K562 (cell line): ENCODE measurements at regions not wholly inside any gene's neighbourhood (a gene's known extent, or its start where the extent isn't known, plus 50 kb on each side); places are given as distances from the start of the nearest gene placed in this dataset.

Experiments used
- ATF1 ChIP-seq, 2 experiments: fragments of 450-650 bp in 1 of 2; IDR thresholded peaks; 2 replicates each; pipeline ENCODE4 v1.6.1; 2016; ENCODE audit warnings: missing compliant biosample characterization in 1 of 2, missing genetic modification characterization in 1 of 2
- CREB1 ChIP-seq, 2 experiments: sonication (generic) in 1 of 2; formaldehyde crosslinking in 1 of 2; IDR thresholded peaks; 2 replicates each; pipeline versions ENCODE4 v1.6.1 to v1.8.0; 2012 to 2022; ENCODE audit warnings: inconsistent platforms in 1 of 2, mild to moderate bottlenecking in 1 of 2, missing genetic modification reagents in 1 of 2, moderate library complexity in 1 of 2
- CTCF ChIP-seq, 3 experiments: IDR thresholded peaks in 2 of 3; conservative IDR thresholded peaks in 1 of 3; 2 replicates each; pipeline ENCODE4 v1.5.1; 2011 to 2012; ENCODE audit warnings: low read length in 3 of 3, mild to moderate bottlenecking in 3 of 3, control low read depth in 2 of 3, improper control_type of control experiment in 1 of 3, inconsistent platforms in 1 of 3, low read depth in 1 of 3, mixed read lengths in 1 of 3, moderate library complexity in 1 of 3; ENCODE audit not compliant: insufficient read depth in 2 of 3
- EGR1 ChIP-seq: fragments of 450-650 bp; conservative IDR thresholded peaks from 2 replicates; pipeline ENCODE4 v1.6.1; 2017; ENCODE audit warnings: mild to moderate bottlenecking
- EHMT2 ChIP-seq: fragments of 450-650 bp; IDR thresholded peaks from 2 replicates; pipeline ENCODE4 v1.6.1; 2018; ENCODE audit warnings: antibody characterized with exemption
- JUN ChIP-seq, 2 experiments: sonication (generic) in 1 of 2; formaldehyde crosslinking in 1 of 2; IDR thresholded peaks; 2 replicates each; pipeline versions ENCODE4 v1.6.1 to v1.8.0; 2012 to 2022; ENCODE audit warnings: borderline replicate concordance in 2 of 2, mild to moderate bottlenecking in 2 of 2, improper control_type of control experiment in 1 of 2, low read depth in 1 of 2, low read length in 1 of 2, missing genetic modification reagents in 1 of 2
- MAFG ChIP-seq: fragments of 450-650 bp; conservative IDR thresholded peaks from 2 replicates; pipeline ENCODE4 v1.6.1; 2016; ENCODE audit warnings: missing genetic modification characterization, missing compliant biosample characterization
- POLR2A ChIP-seq: fragments of 450-650 bp; conservative IDR thresholded peaks from 2 replicates; pipeline ENCODE4 v1.6.1; 2016
- STAG1 ChIP-seq: sonication (generic); formaldehyde crosslinking; IDR thresholded peaks from 2 replicates; pipeline ENCODE4 v1.5.0; 2020; ENCODE audit warnings: missing genetic modification reagents, borderline replicate concordance
- THRA ChIP-seq: fragments of 450-650 bp; IDR thresholded peaks from 2 replicates; pipeline ENCODE4 v1.6.1; 2017; ENCODE audit warnings: mild to moderate bottlenecking, moderate library complexity
- ZNF174 ChIP-seq: fragments of 250-450 bp; sonication (Bioruptor Pico); IDR thresholded peaks from 2 replicates; pipeline ENCODE4 v1.4.0; 2020; ENCODE audit warnings: mild to moderate bottlenecking
- ZNF263 ChIP-seq: sonication (generic); formaldehyde crosslinking; IDR thresholded peaks from 2 replicates; pipeline ENCODE4 v1.8.0; 2022; ENCODE audit warnings: mild to moderate bottlenecking, missing genetic modification reagents, borderline replicate concordance
- ZNF512 ChIP-seq: IDR thresholded peaks from 2 replicates; pipeline ENCODE4 v1.6.1; 2016; ENCODE audit warnings: missing genetic modification characterization, missing compliant biosample characterization

- TF ChIP-seq JUN (IDR thresholded peaks at IDR 0.05; ENCODE audit: borderline replicate concordance, low read depth, low read length) (no peak), JUN (CRISPR knock-in tag; IDR thresholded peaks at IDR 0.05; ENCODE audit: borderline replicate concordance) (no peak), EGR1 (no peak), POLR2A (no peak), MAFG (no peak), STAG1 (no peak), CTCF (IDR thresholded peaks at IDR 0.05 in 2 of 3, conservative IDR thresholded peaks at IDR 0.05 in 1 of 3; ENCODE audit: insufficient read depth in 2 of 3, low read depth in 1 of 3, low read length in 3 of 3) (no peak), ZNF512 (no peak), THRA (no peak), ZNF174 (CRISPR knock-in tag) (no peak), ATF1 (CRISPR knock-in tag; IDR thresholded peaks at IDR 0.05) (no peak), ATF1 (tag; IDR thresholded peaks at IDR 0.05) (no peak), ZNF263 (CRISPR knock-in tag) (no peak), CREB1 (IDR thresholded peaks at IDR 0.05) (no peak), CREB1 (CRISPR knock-in tag; IDR thresholded peaks at IDR 0.05) (no peak), EHMT2 (no peak)
These were observed 92.3 kb upstream of the LCORL start for GRCh38 chr4:18113710-18114331.
